Neural cell (in vitro differentiated cells): ENCODE measurements at regions not wholly inside any gene's neighbourhood (a gene's known extent, or its start where the extent isn't known, plus 50 kb on each side); places are given as distances from the start of the nearest gene placed in this dataset.

Source experiments
- CTCF ChIP-seq: fragments of 450-650 bp; IDR thresholded peaks from 2 replicates; pipeline ENCODE4 v1.5.1; 2014; ENCODE audit warnings: antibody characterized with exemption, mild to moderate bottlenecking, moderate library complexity; ENCODE audit not compliant: poor library complexity, severe bottlenecking
- EZH2 ChIP-seq: fragments of 200-600, 300-800 bp; shearing (Covaris generic), sonication (generic); IDR thresholded peaks from 2 replicates; pipeline ENCODE4 v1.6.1; 2014; ENCODE audit warnings: antibody characterized with exemption, low read length, borderline replicate concordance, mild to moderate bottlenecking; ENCODE audit not compliant: insufficient read depth, poor library complexity, severe bottlenecking

DNA sequence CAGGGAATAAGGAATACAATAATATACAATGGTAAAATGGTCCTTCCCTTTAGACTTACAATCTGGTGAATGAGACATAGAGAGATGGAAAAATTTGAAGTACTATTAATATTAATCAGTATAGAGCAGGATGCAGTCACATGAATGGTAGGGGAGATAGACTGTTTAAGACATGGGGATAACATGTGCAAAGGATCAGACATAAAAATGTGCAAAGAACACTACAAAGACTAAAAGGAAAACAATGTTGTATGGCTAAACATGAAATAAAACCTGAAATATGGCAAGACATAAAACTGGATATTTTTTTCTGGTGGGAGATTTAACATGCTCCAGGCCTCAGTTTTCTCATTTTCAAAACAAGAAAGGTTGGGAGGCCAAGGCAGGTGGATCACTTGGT, 182.4 kb upstream of the DPT start:
- TF ChIP-seq CTCF: no peak
- TF ChIP-seq EZH2: no peak
